ENCODE measurements at regions not wholly inside any gene's neighbourhood (a gene's known extent, or its start where the extent isn't known, plus 50 kb on each side); places are given as distances from the start of the nearest gene placed in this dataset.

DNA sequence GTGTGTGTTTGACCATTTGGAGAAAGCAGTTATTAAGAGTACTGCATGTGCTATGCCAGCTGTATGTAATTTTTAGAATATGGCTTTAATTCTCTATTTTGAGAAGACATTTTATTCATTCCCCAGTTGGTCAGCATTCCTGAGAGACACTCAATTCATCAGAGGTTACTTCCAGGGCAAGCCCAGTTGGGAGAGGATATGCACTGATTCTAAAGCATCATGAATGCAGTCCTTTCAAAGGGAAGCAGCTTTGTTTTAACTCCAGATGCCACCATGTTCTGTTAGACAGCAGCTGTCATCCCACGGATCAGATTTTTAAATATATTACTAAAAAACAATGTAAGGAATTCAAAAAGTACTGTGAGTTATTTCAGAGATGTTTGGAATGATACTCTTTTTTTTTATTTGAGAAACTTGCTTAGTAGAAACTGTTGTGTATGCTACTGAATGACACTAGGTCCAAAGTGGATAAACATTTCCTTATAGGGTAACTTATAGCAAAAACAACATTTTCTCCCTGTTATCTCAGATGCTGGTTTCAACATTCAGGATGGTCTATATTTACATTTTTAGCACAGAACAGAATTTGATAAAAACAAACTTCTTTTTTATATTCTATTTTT, 149.5 kb upstream of the B3GALT2 start:
- Histone ChIP-seq H3K27ac (ENCODE audit: low read depth, low read length) (no peak overlapping the region), H3K4me3 (ENCODE audit: low read length in 3 of 3) (no peak overlapping the region), H3K9me3 (ENCODE audit: control insufficient read depth in 3 of 3, low read length in 3 of 3) (peaks cover 2 to 12% (median 7%) of the 10 kb centered on the region in 3 donors), H3K27me3 (ENCODE audit: control insufficient read depth in 3 of 3, insufficient read depth in 3 of 3, low read length in 3 of 3) (no peaks in the 10 kb centered on the region), H3K4me1 (ENCODE audit: control insufficient read depth in 3 of 3, insufficient read depth in 3 of 3, low read length in 3 of 3) (no peaks in the 10 kb centered on the region), H3K9ac (ENCODE audit: low read depth in 1 of 3, low read length in 3 of 3) (no peak overlapping the region), H3K36me3 (ENCODE audit: control insufficient read depth in 3 of 3, insufficient read depth in 3 of 3, low read length in 3 of 3) (no peaks in the 10 kb centered on the region)

DNA sequence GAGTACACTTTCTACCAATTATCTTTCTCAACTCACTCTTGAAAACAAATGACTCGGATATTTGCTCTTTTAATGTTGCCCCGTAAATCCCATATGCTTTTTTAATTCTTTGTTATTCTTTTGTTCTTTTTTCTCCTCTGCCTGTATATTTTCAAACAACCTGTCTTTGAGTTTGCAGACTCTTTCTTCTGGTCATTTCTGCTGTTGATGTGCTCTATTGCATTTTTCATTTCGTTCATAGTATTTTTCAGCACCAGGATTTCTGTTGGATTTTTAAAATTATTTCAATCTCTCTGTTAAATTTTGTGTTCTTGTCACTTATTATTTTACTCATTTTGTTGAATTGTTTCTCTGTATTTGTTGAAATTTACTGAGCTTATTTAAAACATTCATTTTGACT, 146.8 kb upstream of the B3GALT2 start:
- no peak overlapping the region for H3K9ac ChIP-seq (ENCODE audit: low read depth in 1 of 3, low read length in 3 of 3)
- no peaks in the 10 kb centered on the region for H3K4me1 ChIP-seq (ENCODE audit: control insufficient read depth in 3 of 3, insufficient read depth in 3 of 3, low read length in 3 of 3)
- no peak overlapping the region for H3K4me3 ChIP-seq (ENCODE audit: low read length in 3 of 3)
- no peaks in the 10 kb centered on the region for H3K36me3 ChIP-seq (ENCODE audit: control insufficient read depth in 3 of 3, insufficient read depth in 3 of 3, low read length in 3 of 3)
- no peaks in the 10 kb centered on the region for H3K27me3 ChIP-seq (ENCODE audit: control insufficient read depth in 3 of 3, insufficient read depth in 3 of 3, low read length in 3 of 3)
- peaks cover 2 to 12% (median 9%) of the 10 kb centered on the region in 3 donors for H3K9me3 ChIP-seq (ENCODE audit: control insufficient read depth in 3 of 3, low read length in 3 of 3)
- H3K27ac ChIP-seq (ENCODE audit: low read depth, low read length) = no peak overlapping the region

- no peak overlapping the region for H3K9ac ChIP-seq (ENCODE audit: low read depth in 1 of 3, low read length in 3 of 3)
- H3K27ac ChIP-seq (ENCODE audit: low read depth, low read length) = no peak overlapping the region
- peaks cover 0 to 2% (median 2%) of the 10 kb centered on the region in 3 donors for H3K9me3 ChIP-seq (ENCODE audit: control insufficient read depth in 3 of 3, low read length in 3 of 3)
- no peak overlapping the region for H3K4me3 ChIP-seq (ENCODE audit: low read length in 3 of 3)
- no peaks in the 10 kb centered on the region for H3K27me3 ChIP-seq (ENCODE audit: control insufficient read depth in 3 of 3, insufficient read depth in 3 of 3, low read length in 3 of 3)
- no peaks in the 10 kb centered on the region for H3K36me3 ChIP-seq (ENCODE audit: control insufficient read depth in 3 of 3, insufficient read depth in 3 of 3, low read length in 3 of 3)
- no peaks in the 10 kb centered on the region for H3K4me1 ChIP-seq (ENCODE audit: control insufficient read depth in 3 of 3, insufficient read depth in 3 of 3, low read length in 3 of 3)
Measured at GRCh38 chr1:193326296-193326695, 139.9 kb upstream of the B3GALT2 start.

DNA sequence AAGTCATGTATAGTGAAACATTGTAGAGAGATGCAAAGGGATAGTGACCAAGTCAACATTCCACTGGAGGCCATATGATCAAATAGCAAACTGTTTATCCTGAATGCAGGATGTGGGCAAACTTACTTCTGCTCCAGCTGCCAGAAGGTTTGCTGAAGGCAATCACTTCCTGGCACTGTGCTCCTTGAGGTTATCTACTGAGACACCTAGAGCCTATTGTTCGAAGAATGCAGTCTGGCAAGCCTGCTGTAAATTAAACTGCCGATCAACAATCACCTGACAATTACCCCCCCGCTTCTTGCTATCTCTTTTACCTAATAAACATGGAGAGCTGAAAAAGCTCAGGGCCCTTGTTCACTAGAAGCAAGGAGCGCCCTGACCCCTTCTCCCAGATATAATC, 139.4 kb upstream of the B3GALT2 start:
- Histone ChIP-seq H3K9me3 (ENCODE audit: control insufficient read depth in 3 of 3, low read length in 3 of 3) (peaks cover 0 to 2% (median 2%) of the 10 kb centered on the region in 3 donors), H3K36me3 (ENCODE audit: control insufficient read depth in 3 of 3, insufficient read depth in 3 of 3, low read length in 3 of 3) (no peaks in the 10 kb centered on the region), H3K27ac (ENCODE audit: low read depth, low read length) (no peak overlapping the region), H3K27me3 (ENCODE audit: control insufficient read depth in 3 of 3, insufficient read depth in 3 of 3, low read length in 3 of 3) (no peaks in the 10 kb centered on the region), H3K4me3 (ENCODE audit: low read length in 3 of 3) (no peak overlapping the region), H3K9ac (ENCODE audit: low read depth in 1 of 3, low read length in 3 of 3) (no peak overlapping the region), H3K4me1 (ENCODE audit: control insufficient read depth in 3 of 3, insufficient read depth in 3 of 3, low read length in 3 of 3) (no peaks in the 10 kb centered on the region)

GRCh38 chr1:193325042-193325441, 138.6 kb upstream of the B3GALT2 start:
- Histone ChIP-seq H3K4me3 (ENCODE audit: low read length in 3 of 3) (no peak overlapping the region), H3K9me3 (ENCODE audit: control insufficient read depth in 3 of 3, low read length in 3 of 3) (peaks cover 0 to 5% (median 2%) of the 10 kb centered on the region in 3 donors), H3K36me3 (ENCODE audit: control insufficient read depth in 3 of 3, insufficient read depth in 3 of 3, low read length in 3 of 3) (no peaks in the 10 kb centered on the region), H3K9ac (ENCODE audit: low read depth in 1 of 3, low read length in 3 of 3) (no peak overlapping the region), H3K4me1 (ENCODE audit: control insufficient read depth in 3 of 3, insufficient read depth in 3 of 3, low read length in 3 of 3) (no peaks in the 10 kb centered on the region), H3K27ac (ENCODE audit: low read depth, low read length) (no peak overlapping the region), H3K27me3 (ENCODE audit: control insufficient read depth in 3 of 3, insufficient read depth in 3 of 3, low read length in 3 of 3) (no peaks in the 10 kb centered on the region)

DNA sequence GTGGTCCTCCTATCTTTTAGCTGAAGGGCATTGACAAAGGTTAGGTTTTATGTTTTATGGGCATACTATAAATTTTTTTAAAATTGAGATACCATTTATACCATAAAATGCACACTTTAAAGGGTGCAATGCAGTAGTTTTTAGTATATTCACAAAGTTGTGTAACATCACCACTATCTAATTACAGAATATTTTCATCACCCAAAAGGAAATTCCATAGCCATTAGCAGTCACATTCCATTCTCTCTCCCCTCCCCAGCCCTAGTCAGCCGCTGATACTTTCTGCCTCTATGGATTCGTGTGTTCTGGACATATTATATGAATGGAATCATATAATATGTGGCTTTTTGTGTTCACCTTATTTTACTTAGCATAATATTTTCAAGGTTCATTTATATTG, 135.8 kb upstream of the B3GALT2 start:
- H3K9ac ChIP-seq (ENCODE audit: low read depth in 1 of 3, low read length in 3 of 3) = no peak overlapping the region

GRCh38 chr1:193321242-193321840, 134.9 kb upstream of the B3GALT2 start:
- H3K27me3 ChIP-seq (ENCODE audit: control insufficient read depth in 3 of 3, insufficient read depth in 3 of 3, low read length in 3 of 3) = no peaks in the 10 kb centered on the region
- H3K9ac ChIP-seq (ENCODE audit: low read depth in 1 of 3, low read length in 3 of 3) = no peak overlapping the region
- H3K27ac ChIP-seq (ENCODE audit: low read depth, low read length) = no peak overlapping the region
- peaks cover 0 to 12% (median 5%) of the 10 kb centered on the region in 3 donors for H3K9me3 ChIP-seq (ENCODE audit: control insufficient read depth in 3 of 3, low read length in 3 of 3)
- no peak overlapping the region for H3K4me3 ChIP-seq (ENCODE audit: low read length in 3 of 3)
- no peaks in the 10 kb centered on the region for H3K36me3 ChIP-seq (ENCODE audit: control insufficient read depth in 3 of 3, insufficient read depth in 3 of 3, low read length in 3 of 3)
- H3K4me1 ChIP-seq (ENCODE audit: control insufficient read depth in 3 of 3, insufficient read depth in 3 of 3, low read length in 3 of 3) = no peaks in the 10 kb centered on the region

More for the DNA sequence above, 135.8 kb upstream of the B3GALT2 start:
- Histone ChIP-seq H3K27ac (ENCODE audit: low read depth, low read length) (no peak overlapping the region), H3K27me3 (ENCODE audit: control insufficient read depth in 3 of 3, insufficient read depth in 3 of 3, low read length in 3 of 3) (no peaks in the 10 kb centered on the region), H3K4me1 (ENCODE audit: control insufficient read depth in 3 of 3, insufficient read depth in 3 of 3, low read length in 3 of 3) (no peaks in the 10 kb centered on the region), H3K9me3 (ENCODE audit: control insufficient read depth in 3 of 3, low read length in 3 of 3) (peaks cover 0 to 12% (median 5%) of the 10 kb centered on the region in 3 donors), H3K4me3 (ENCODE audit: low read length in 3 of 3) (no peak overlapping the region), H3K36me3 (ENCODE audit: control insufficient read depth in 3 of 3, insufficient read depth in 3 of 3, low read length in 3 of 3) (no peaks in the 10 kb centered on the region)

DNA sequence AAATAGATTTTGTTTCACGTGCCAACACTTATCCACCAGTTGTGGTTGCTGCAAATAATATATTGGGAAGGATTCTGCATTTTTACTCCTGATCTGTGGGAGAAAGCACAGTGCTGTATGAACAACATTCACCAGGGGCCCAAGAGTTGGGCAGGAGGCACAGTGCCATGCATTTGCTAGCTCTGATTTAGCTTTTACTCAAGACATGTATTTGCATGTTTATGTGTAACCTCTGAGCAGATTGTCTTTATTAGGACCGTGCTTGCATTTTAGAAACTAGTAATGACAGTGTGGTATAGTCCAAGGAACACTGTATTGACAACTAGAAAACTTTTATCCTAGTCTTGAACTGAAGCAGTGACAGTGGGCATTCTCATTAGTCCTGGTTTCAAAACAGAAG, 133.9 kb upstream of the B3GALT2 start:
- no peak overlapping the region for H3K9ac ChIP-seq (ENCODE audit: low read depth in 1 of 3, low read length in 3 of 3)
- no peak overlapping the region for H3K4me3 ChIP-seq (ENCODE audit: low read length in 3 of 3)
- H3K36me3 ChIP-seq (ENCODE audit: control insufficient read depth in 3 of 3, insufficient read depth in 3 of 3, low read length in 3 of 3) = no peaks in the 10 kb centered on the region
- peaks cover 0 to 12% (median 5%) of the 10 kb centered on the region in 3 donors for H3K9me3 ChIP-seq (ENCODE audit: control insufficient read depth in 3 of 3, low read length in 3 of 3)
- no peak overlapping the region for H3K27ac ChIP-seq (ENCODE audit: low read depth, low read length)
- H3K27me3 ChIP-seq (ENCODE audit: control insufficient read depth in 3 of 3, insufficient read depth in 3 of 3, low read length in 3 of 3) = no peaks in the 10 kb centered on the region
- no peaks in the 10 kb centered on the region for H3K4me1 ChIP-seq (ENCODE audit: control insufficient read depth in 3 of 3, insufficient read depth in 3 of 3, low read length in 3 of 3)

DNA sequence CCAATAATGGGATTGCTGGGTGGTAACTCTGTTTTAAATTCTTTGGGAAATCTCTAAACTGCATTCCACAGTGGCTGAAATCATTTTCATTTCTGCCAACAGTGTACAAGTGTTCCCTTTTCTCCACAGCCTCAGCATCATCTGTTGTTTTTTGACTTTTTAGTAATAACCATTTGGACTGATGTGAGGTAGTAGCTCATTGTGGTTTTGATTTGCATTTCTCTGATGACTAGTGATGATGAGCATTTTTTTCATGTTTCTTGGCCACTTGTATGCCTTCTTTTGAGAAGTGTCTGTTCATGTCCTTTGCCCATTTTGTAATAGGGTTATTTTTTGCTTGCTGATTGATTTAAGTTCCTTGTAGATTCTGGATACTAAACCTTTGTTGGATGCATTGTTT, 131.9 kb upstream of the B3GALT2 start:
- H3K27ac ChIP-seq (ENCODE audit: low read depth, low read length) = no peak overlapping the region
- H3K4me3 ChIP-seq (ENCODE audit: low read length in 3 of 3) = no peak overlapping the region
- no peaks in the 10 kb centered on the region for H3K4me1 ChIP-seq (ENCODE audit: control insufficient read depth in 3 of 3, insufficient read depth in 3 of 3, low read length in 3 of 3)

GRCh38 chr1:193313354-193314140, 127.1 kb upstream of the B3GALT2 start:
- Histone ChIP-seq H3K27ac (ENCODE audit: low read depth, low read length) (no peak overlapping the region), H3K9me3 (ENCODE audit: control insufficient read depth in 3 of 3, low read length in 3 of 3) (peaks cover 0 to 7% (median 0%) of the 10 kb centered on the region in 3 donors), H3K4me3 (ENCODE audit: low read length in 3 of 3) (no peak overlapping the region), H3K27me3 (ENCODE audit: control insufficient read depth in 3 of 3, insufficient read depth in 3 of 3, low read length in 3 of 3) (no peaks in the 10 kb centered on the region), H3K4me1 (ENCODE audit: control insufficient read depth in 3 of 3, insufficient read depth in 3 of 3, low read length in 3 of 3) (no peaks in the 10 kb centered on the region), H3K36me3 (ENCODE audit: control insufficient read depth in 3 of 3, insufficient read depth in 3 of 3, low read length in 3 of 3) (no peaks in the 10 kb centered on the region), H3K9ac (ENCODE audit: low read depth in 1 of 3, low read length in 3 of 3) (no peak overlapping the region)

More for the DNA sequence above, 131.9 kb upstream of the B3GALT2 start:
- no peaks in the 10 kb centered on the region for H3K27me3 ChIP-seq (ENCODE audit: control insufficient read depth in 3 of 3, insufficient read depth in 3 of 3, low read length in 3 of 3)
- H3K9ac ChIP-seq (ENCODE audit: low read depth in 1 of 3, low read length in 3 of 3) = no peak overlapping the region
- peaks cover 0 to 12% (median 5%) of the 10 kb centered on the region in 3 donors for H3K9me3 ChIP-seq (ENCODE audit: control insufficient read depth in 3 of 3, low read length in 3 of 3)
- H3K36me3 ChIP-seq (ENCODE audit: control insufficient read depth in 3 of 3, insufficient read depth in 3 of 3, low read length in 3 of 3) = no peaks in the 10 kb centered on the region
